GM12865 (cell line): ENCODE measurements at regions not wholly inside any gene's neighbourhood (a gene's known extent, or its start where the extent isn't known, plus 50 kb on each side); places are given as distances from the start of the nearest gene placed in this dataset.
"Not testable (repeated sequence)": the region's sequence is repeated elsewhere in the genome, so short reads cannot be mapped to it uniquely, and the experiment has no call there.

Experiments used
- DNase-seq: peaks from one replicate; pipeline ENCODE4 v3.0.0; 2010; ENCODE audit warnings: low read depth
- H3K4me3 ChIP-seq: 2 replicates; pipeline ENCODE4 v1.5.1; 2011; ENCODE audit warnings: mild to moderate bottlenecking, low read depth, low read length, control low read depth
- CTCF ChIP-seq: IDR thresholded peaks from 2 replicates; pipeline ENCODE4 v1.5.1; 2011; ENCODE audit warnings: low read length, control low read depth, low read depth, inconsistent platforms; ENCODE audit not compliant: insufficient read depth; ENCODE audit errors: missing control alignments

- DNase-seq, H3K4me3 ChIP-seq: not testable (repeated sequence)
Measured at GRCh38 chr16:29201296-29202024, 205.1 kb downstream of the NPIPB11 start.

- H3K4me3 ChIP-seq, DNase-seq: not testable (repeated sequence)
Measured at GRCh38 chr16:29200681-29201080, 205.8 kb downstream of the NPIPB11 start.

- not testable (repeated sequence) for H3K4me3 ChIP-seq, DNase-seq
Measured at GRCh38 chr16:29200135-29200601, 206.3 kb downstream of the NPIPB11 start.

- H3K4me3 ChIP-seq, DNase-seq: not testable (repeated sequence)
Measured at GRCh38 chr16:29199626-29200025, 206.9 kb downstream of the NPIPB11 start.

- no peak for DNase-seq
- no peak overlapping the region for H3K4me3 ChIP-seq
- TF ChIP-seq CTCF, result no peak
Measured at GRCh38 chr16:29198731-29199521, 207.6 kb downstream of the NPIPB11 start.

GRCh38 chr16:29198231-29198630 lies 208.3 kb downstream of the NPIPB11 start:
- H3K4me3 ChIP-seq, result no peak overlapping the region
- no peak for TF ChIP-seq CTCF
- no peak for DNase-seq

- not testable (repeated sequence) for DNase-seq, H3K4me3 ChIP-seq
Measured at GRCh38 chr16:29197494-29198100, 208.9 kb downstream of the NPIPB11 start.

- DNase-seq, H3K4me3 ChIP-seq: not testable (repeated sequence)
Measured at GRCh38 chr16:29196746-29197145, 209.8 kb downstream of the NPIPB11 start.

- not testable (repeated sequence) for H3K4me3 ChIP-seq, DNase-seq
Measured at GRCh38 chr16:29195116-29195872, 210.4 kb downstream of the LAT start.

- H3K4me3 ChIP-seq, DNase-seq: not testable (repeated sequence)
Measured at GRCh38 chr16:29194185-29194844, 209.5 kb downstream of the LAT start.

- not testable (repeated sequence) for DNase-seq, H3K4me3 ChIP-seq
Measured at GRCh38 chr16:29193634-29194033, 208.8 kb downstream of the LAT start.

- H3K4me3 ChIP-seq, DNase-seq: not testable (repeated sequence)
Measured at GRCh38 chr16:29193248-29193574, 208.4 kb downstream of the LAT start.
